ENCODE measurements at regions not wholly inside any gene's neighbourhood (a gene's known extent, or its start where the extent isn't known, plus 50 kb on each side); places are given as distances from the start of the nearest gene placed in this dataset.

DNA sequence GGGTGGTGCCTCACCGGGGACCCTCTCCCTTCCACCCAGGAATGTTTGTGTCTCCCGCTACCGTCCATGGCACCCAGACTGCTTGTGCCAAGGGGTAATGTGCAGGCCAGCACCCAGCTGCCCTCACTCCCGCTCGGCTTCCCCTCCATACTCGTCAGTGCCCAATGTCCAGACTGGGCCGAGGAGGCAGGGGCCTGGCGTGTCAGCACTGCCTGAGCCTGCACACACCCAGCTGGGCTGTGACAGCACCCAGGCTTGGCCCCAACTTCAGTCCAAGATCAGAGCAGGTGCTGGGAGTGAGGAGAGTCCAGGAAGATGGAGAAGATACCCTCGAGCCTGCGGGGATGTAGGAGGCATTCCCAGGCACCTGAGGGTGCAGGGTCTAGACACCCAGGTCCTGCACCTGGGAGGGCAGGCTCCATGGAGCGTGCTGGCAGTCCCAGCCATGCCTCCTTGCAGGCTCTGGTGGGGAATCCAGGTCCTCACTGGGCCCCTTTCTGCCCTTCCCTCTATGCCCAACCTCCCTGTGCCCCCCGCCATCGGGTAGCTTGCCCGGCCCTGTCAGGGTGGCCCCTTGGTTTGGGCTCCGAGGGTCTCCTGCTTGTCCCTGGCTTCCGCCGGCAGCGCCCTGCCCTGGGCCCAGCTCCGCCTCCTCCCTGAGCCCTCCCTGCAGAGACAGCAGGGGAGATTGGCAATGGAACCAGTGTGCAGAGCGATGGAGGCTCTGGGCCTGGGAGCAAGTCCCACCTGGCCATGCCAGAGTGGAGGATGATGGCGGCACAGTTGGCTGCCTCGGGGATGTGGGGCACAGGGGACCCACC lies 250.8 kb upstream of the EDIL3 start:
- TF ChIP-seq YY1 (IDR thresholded peaks at IDR 0.05): no peak
- TF ChIP-seq CTCF (IDR thresholded peaks at IDR 0.05; ENCODE audit: low read depth, low read length, missing input control): no peak
- no peak for TF ChIP-seq GABPA (IDR thresholded peaks at IDR 0.05 in 1 of 2, conservative IDR thresholded peaks at IDR 0.05 in 1 of 2)
- no peak for TF ChIP-seq FOXA1 (IDR thresholded peaks at IDR 0.05)
- TF ChIP-seq, protein P1, sequence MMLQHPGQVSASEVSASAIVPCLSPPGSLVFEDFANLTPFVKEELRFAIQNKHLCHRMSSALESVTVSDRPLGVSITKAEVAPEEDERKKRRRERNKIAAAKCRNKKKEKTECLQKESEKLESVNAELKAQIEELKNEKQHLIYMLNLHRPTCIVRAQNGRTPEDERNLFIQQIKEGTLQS (IDR thresholded peaks at IDR 0.05): no peak
- TF ChIP-seq, protein P2, sequence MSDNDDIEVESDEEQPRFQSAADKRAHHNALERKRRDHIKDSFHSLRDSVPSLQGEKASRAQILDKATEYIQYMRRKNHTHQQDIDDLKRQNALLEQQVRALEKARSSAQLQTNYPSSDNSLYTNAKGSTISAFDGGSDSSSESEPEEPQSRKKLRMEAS (IDR thresholded peaks at IDR 0.05): no peak

Data from liver (tissue), 3 donors.